GM19468 (cell line): ENCODE measurements at regions not wholly inside any gene's neighbourhood (a gene's known extent, or its start where the extent isn't known, plus 50 kb on each side); places are given as distances from the start of the nearest gene placed in this dataset.

Source experiments
- ATAC-seq: cut with Tn5 transposase; IDR thresholded peaks from one replicate; pipeline ENCODE4 v1.9.1; 2021; ENCODE audit warnings: mild to moderate bottlenecking, moderate library complexity, moderate number of reproducible peaks; ENCODE audit not compliant: unreplicated experiment; ENCODE audit errors: extremely low read depth

- no peak for ATAC-seq
These were observed 420.4 kb upstream of the ID4 start for GRCh38 chr6:19416811-19417210.

GRCh38 chr6:19417713-19418112 is 419.5 kb upstream of the ID4 start:
- no peak for ATAC-seq

GRCh38 chr6:19424853-19425252 is 412.3 kb upstream of the ID4 start:
- ATAC-seq = no peak

- no peak for ATAC-seq
These were observed 409.6 kb upstream of the ID4 start for GRCh38 chr6:19427548-19427947.

GRCh38 chr6:19432966-19433498 is 404.1 kb upstream of the ID4 start:
- ATAC-seq = no peak

- ATAC-seq = no peak
These were observed 403.1 kb upstream of the ID4 start for GRCh38 chr6:19434065-19434464.

GRCh38 chr6:19435755-19436154 is 401.4 kb upstream of the ID4 start:
- ATAC-seq = no peak

GRCh38 chr6:19438566-19439353 is 398.4 kb upstream of the ID4 start:
- no peak for ATAC-seq

GRCh38 chr6:19440531-19440930 is 396.6 kb upstream of the ID4 start:
- ATAC-seq = no peak

GRCh38 chr6:19443411-19443810 is 393.8 kb upstream of the ID4 start:
- no peak for ATAC-seq

- ATAC-seq = no peak
These were observed 393.1 kb upstream of the ID4 start for GRCh38 chr6:19444041-19444440.

GRCh38 chr6:19444481-19444880 is 392.7 kb upstream of the ID4 start:
- ATAC-seq = no peak

- no peak for ATAC-seq
These were observed 390.6 kb upstream of the ID4 start for GRCh38 chr6:19446570-19446969.

GRCh38 chr6:19450651-19451050 is 386.5 kb upstream of the ID4 start:
- ATAC-seq = no peak

GRCh38 chr6:19452495-19452894 is 384.7 kb upstream of the ID4 start:
- ATAC-seq = no peak

GRCh38 chr6:19454001-19454720 is 383.0 kb upstream of the ID4 start:
- ATAC-seq = no peak

- no peak for ATAC-seq
These were observed 382.3 kb upstream of the ID4 start for GRCh38 chr6:19454721-19455392.

GRCh38 chr6:19463250-19463649 is 373.9 kb upstream of the ID4 start:
- ATAC-seq = no peak

- ATAC-seq = no peak
These were observed 373.2 kb upstream of the ID4 start for GRCh38 chr6:19463925-19464324.

- ATAC-seq = no peak
These were observed 371.9 kb upstream of the ID4 start for GRCh38 chr6:19465256-19465655.

- no peak for ATAC-seq
These were observed 371.4 kb upstream of the ID4 start for GRCh38 chr6:19465760-19466159.
